ENCODE measurements at regions not wholly inside any gene's neighbourhood (a gene's known extent, or its start where the extent isn't known, plus 50 kb on each side); places are given as distances from the start of the nearest gene placed in this dataset.

DNA sequence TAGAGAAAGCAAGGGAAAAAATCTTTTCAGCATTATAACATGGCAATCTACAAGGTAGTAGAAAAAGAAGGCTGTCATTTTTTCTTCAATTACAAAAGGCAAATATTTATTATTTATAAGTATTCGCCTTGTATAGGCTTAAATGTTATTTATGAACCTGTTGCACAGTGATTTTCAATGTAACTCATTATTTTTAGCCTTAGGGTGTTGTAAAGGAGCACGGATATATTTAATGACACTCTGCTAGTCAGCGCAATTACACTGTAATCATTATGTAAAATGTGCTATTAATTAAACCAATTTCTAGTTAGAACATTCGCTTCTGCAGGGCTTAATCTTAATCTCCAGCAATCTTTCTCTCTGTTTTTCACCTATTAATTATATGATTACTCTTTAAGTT lies 145.0 kb downstream of the ATG4C start:
- DNase-seq (ENCODE audit: low spot score) = no peak
- TF ChIP-seq, protein P1, sequence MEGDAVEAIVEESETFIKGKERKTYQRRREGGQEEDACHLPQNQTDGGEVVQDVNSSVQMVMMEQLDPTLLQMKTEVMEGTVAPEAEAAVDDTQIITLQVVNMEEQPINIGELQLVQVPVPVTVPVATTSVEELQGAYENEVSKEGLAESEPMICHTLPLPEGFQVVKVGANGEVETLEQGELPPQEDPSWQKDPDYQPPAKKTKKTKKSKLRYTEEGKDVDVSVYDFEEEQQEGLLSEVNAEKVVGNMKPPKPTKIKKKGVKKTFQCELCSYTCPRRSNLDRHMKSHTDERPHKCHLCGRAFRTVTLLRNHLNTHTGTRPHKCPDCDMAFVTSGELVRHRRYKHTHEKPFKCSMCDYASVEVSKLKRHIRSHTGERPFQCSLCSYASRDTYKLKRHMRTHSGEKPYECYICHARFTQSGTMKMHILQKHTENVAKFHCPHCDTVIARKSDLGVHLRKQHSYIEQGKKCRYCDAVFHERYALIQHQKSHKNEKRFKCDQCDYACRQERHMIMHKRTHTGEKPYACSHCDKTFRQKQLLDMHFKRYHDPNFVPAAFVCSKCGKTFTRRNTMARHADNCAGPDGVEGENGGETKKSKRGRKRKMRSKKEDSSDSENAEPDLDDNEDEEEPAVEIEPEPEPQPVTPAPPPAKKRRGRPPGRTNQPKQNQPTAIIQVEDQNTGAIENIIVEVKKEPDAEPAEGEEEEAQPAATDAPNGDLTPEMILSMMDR (IDR thresholded peaks at IDR 0.05; ENCODE audit: borderline replicate concordance, control extremely low read depth, extremely low read depth, insufficient read depth, missing control alignments) = no peak
- in situ Hi-C loops (cut with MboI; ENCODE audit: low sequenced_read_pairs, unreplicated experiment) = no loop called here

DNA sequence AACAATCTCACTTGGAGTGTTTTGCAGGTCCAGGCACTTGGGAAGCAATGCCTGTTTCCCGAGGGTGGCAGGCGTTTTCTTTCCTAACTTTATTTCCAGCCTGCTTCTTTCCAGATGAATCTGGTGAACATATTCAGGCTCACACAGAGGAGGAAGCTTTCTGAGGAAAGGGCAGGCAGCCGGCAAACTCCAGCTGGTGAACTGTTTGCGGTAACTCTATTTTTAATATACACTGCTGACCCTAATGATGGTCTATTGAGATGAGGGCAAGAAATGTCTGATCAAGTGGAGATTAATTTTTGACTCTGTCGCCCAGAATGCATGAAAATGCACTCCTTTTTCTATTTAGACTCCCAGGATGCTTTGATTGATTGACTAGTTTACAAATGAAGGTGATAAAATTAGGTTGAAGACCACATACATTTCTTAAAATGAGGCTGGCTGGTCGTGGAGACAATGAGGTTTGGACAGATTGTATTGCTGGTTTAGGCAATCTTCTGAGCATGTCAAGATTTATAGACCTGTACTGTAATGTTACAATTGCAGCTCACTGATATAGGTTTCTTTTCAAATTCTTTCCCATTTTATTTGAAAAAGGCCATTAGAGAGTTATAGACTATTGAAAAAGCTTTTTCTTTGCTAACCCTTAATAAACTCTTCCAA lies 153.8 kb downstream of the ATG4C start:
- in situ Hi-C loops (cut with MboI; ENCODE audit: low sequenced_read_pairs, unreplicated experiment) = no loop called here
- no peak for DNase-seq (ENCODE audit: low spot score)
- TF ChIP-seq, protein P1 (IDR thresholded peaks at IDR 0.05; ENCODE audit: borderline replicate concordance, control extremely low read depth, extremely low read depth, insufficient read depth, missing control alignments) = no peak

DNA sequence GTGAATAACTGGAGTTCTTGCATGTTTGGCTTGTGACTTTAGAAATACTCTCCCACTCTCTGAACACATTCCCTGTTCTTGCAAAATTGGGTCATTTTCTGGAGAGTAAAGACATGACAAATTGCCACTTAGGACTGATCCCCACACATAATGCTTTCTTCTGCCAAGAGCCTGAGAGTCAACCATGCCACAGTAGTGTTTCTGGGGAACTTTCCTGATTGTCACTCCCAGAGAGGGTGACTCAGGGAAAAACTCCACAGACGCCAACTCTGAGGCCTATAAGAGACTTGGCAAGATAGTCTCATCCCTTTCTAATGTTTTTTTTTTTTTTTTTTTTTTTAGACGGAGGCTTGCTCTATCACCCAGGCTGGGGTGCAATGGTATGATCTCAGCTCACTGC lies 157.8 kb downstream of the ATG4C start:
- TF ChIP-seq, protein P1 (IDR thresholded peaks at IDR 0.05; ENCODE audit: borderline replicate concordance, control extremely low read depth, extremely low read depth, insufficient read depth, missing control alignments) = no peak
- DNase-seq (ENCODE audit: low spot score) = no peak
- in situ Hi-C loops (cut with MboI; ENCODE audit: low sequenced_read_pairs, unreplicated experiment) = no loop called here

DNA sequence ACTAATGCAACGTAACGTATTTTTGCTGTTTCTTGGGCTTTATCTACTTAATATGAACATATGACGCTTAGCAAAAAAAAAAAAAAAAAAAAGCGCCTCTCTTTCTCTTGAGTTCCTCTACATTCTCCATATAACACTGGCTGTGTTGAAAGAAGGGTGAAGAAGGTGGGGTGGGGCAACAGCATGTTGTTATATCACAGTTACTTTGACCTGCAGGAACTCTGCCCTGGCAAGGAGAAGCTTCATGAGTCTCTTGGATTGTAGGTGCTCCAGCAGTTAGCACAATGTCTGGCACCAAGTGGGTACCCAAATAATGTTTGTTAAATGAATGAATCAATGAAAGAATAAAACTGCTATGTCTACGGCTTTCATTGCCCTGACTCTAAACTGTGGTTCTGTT lies 162.6 kb downstream of the ATG4C start:
- TF ChIP-seq, protein P1 (IDR thresholded peaks at IDR 0.05; ENCODE audit: borderline replicate concordance, control extremely low read depth, extremely low read depth, insufficient read depth, missing control alignments) = no peak
- in situ Hi-C loops (cut with MboI; ENCODE audit: low sequenced_read_pairs, unreplicated experiment) = no loop called here
- no peak for DNase-seq (ENCODE audit: low spot score)

DNA sequence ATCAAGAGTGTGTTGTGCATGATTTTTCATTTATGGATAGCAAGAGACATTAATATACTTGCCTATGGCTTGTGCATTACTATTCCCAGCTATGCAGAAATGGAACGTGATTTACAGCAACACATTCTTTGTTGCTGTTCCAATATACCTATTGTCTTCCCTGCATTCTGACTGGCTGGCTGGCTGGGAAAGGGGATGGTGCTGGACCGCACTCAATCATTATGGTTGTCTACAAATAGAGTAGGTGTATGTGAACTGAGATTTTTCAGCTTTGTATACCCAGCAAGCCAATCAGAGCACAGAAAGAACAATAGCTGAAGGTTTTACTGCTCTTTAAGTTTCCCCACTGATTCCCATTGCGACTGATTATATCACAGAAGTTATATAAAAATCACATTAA lies 167.5 kb downstream of the ATG4C start:
- TF ChIP-seq, protein P1 (IDR thresholded peaks at IDR 0.05; ENCODE audit: borderline replicate concordance, control extremely low read depth, extremely low read depth, insufficient read depth, missing control alignments) = no peak
- DNase-seq (ENCODE audit: low spot score) = no peak
- in situ Hi-C loops (cut with MboI; ENCODE audit: low sequenced_read_pairs, unreplicated experiment) = no loop called here

DNA sequence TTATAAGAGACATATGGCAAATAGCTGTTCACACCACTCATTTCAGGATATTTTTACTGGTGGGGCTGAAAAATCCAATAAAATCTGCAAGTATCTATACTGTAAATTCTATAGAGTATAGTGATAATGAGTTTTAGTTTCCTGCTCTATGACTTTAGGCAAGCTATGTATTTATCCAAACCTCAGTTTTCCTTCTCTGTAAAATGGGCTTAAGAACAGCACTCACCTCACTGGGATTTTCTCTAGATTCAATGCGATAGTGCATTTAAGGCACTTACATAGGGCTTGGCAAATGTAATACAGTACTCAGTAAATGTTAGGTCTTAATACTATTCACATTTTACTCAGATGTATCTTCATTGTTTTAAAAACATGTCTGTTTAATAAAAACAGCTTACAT lies 168.7 kb downstream of the ATG4C start:
- no peak for DNase-seq (ENCODE audit: low spot score)
- in situ Hi-C loops (cut with MboI; ENCODE audit: low sequenced_read_pairs, unreplicated experiment) = no loop called here
- TF ChIP-seq, protein P1 (IDR thresholded peaks at IDR 0.05; ENCODE audit: borderline replicate concordance, control extremely low read depth, extremely low read depth, insufficient read depth, missing control alignments) = no peak

Data from GM13976 (cell line).